ENCODE measurements at regions not wholly inside any gene's neighbourhood (a gene's known extent, or its start where the extent isn't known, plus 50 kb on each side); places are given as distances from the start of the nearest gene placed in this dataset.

DNA sequence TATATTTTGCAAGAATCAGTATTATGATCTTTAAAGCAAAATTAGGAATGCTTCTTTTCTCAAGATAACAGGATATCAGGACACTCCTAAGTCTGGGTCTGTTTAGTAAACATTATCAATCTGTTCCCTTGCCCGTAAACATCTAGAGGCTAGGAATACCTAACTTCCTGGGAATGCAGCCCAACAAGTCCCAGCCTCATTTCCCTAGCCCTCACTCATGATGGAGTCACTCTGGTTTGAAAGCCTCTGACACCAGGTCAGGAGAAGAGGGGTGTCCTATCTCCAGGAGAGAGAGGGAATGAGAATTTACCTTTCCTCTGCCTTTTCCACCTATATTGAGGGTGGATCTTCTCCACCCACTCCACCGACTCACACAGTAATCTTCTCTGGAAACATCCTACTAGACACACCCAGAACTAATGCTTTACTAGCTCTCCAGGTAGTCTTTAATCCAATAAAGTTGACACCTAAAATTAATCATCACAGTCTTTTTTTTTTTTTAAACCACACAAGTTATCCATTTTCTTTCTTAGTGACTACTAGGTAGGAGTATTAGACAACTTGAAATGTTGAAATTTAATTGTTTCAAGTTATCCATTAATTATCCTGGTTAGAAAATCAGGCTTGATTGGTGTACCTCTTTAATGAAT lies 659.3 kb downstream of the USP25 start:
- TF ChIP-seq, protein P1, sequence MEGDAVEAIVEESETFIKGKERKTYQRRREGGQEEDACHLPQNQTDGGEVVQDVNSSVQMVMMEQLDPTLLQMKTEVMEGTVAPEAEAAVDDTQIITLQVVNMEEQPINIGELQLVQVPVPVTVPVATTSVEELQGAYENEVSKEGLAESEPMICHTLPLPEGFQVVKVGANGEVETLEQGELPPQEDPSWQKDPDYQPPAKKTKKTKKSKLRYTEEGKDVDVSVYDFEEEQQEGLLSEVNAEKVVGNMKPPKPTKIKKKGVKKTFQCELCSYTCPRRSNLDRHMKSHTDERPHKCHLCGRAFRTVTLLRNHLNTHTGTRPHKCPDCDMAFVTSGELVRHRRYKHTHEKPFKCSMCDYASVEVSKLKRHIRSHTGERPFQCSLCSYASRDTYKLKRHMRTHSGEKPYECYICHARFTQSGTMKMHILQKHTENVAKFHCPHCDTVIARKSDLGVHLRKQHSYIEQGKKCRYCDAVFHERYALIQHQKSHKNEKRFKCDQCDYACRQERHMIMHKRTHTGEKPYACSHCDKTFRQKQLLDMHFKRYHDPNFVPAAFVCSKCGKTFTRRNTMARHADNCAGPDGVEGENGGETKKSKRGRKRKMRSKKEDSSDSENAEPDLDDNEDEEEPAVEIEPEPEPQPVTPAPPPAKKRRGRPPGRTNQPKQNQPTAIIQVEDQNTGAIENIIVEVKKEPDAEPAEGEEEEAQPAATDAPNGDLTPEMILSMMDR (IDR thresholded peaks at IDR 0.05; ENCODE audit: insufficient read depth, low read length) = no peak
- no peak for DNase-seq (ENCODE audit: low read depth)
- H3K4me3 ChIP-seq (ENCODE audit: low read depth, low read length) = no peak overlapping the region

DNA sequence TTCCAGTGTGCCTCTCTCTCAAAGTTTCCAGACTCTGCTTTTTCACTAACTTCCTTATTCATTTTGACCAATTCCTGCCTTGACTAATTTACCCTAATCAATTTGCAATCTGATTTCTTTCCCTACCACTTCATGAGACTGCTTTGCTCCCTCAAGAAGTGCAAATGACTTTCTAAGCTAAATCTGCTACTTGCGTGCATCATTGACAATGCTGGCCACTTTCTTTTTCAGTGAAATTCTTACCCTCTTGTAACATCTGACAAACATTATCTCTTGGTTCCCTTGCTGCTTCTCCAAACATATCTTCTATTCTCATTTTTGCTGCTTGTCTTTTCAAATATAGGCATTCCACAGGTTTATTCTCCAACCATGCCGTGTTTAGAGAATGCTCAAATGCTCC lies 659.9 kb downstream of the USP25 start:
- TF ChIP-seq, protein P1 (IDR thresholded peaks at IDR 0.05; ENCODE audit: insufficient read depth, low read length) = no peak
- DNase-seq (ENCODE audit: low read depth) = no peak
- no peak overlapping the region for H3K4me3 ChIP-seq (ENCODE audit: low read depth, low read length)

DNA sequence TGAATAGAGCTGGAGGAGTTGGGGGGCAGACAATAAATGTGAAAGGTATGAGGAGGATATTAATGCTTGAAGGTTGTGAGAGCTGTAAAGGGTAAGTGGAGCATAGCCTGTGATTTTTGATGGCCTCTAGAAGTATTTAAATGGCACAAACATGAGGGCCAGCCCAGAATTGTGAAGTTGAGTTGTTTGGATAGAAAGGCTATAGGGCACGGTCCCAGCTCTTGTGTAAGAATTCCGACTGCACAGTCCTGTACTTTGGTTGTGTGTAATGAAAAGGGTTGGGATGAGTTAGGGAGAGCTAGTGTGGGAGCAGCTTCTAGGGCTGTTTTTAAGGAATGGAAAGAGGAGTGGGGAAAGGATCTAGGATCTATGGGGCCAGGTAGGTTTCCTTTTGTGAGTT lies 665.5 kb downstream of the USP25 start:
- no peak overlapping the region for H3K4me3 ChIP-seq (ENCODE audit: low read depth, low read length)
- TF ChIP-seq, protein P1 (IDR thresholded peaks at IDR 0.05; ENCODE audit: insufficient read depth, low read length) = no peak
- no peak for DNase-seq (ENCODE audit: low read depth)

DNA sequence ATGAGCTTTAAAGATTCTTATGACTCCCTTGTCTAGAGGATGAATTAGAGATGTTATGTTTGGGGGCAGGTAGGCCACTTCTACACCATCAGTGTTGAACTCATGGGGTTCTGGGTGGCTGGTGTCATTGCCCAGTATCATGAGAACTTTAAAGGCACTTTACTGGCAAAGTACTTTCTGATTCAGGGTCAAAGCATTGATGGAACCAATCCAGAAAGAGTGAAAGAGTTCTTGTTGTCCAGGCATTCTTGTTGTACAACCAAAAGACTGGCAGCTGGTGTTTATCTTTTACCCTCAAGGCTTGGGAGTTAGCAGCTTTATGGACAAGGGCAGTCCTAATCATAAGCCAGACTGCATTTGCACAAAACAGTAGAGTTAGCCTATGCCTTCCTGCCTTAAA lies 673.0 kb downstream of the USP25 start:
- DNase-seq (ENCODE audit: low read depth) = peak; percentile 5
- TF ChIP-seq, protein P1 (IDR thresholded peaks at IDR 0.05; ENCODE audit: insufficient read depth, low read length) = no peak
- no peak overlapping the region for H3K4me3 ChIP-seq (ENCODE audit: low read depth, low read length)

DNA sequence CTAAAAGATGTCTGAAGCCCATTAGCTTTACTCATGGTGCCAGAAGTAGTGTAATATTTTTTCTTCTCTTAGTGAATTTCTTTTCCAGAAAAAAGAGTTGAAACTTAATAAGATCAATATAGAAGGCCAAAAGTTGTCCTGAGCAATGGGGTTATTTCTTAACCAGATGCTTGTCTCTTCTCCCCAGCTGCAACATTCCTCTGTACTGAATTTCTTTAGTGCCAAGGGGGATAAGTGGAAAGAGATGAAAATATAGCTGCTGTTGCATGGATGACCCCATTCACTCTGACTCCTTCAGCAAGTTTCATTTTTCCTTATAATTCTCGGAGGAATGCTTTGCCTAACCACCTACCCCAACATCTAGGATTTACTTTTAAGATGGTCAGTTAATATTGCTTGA lies 675.0 kb downstream of the USP25 start:
- H3K4me3 ChIP-seq (ENCODE audit: low read depth, low read length) = no peak overlapping the region
- no peak for DNase-seq (ENCODE audit: low read depth)
- TF ChIP-seq, protein P1 (IDR thresholded peaks at IDR 0.05; ENCODE audit: insufficient read depth, low read length) = no peak

DNA sequence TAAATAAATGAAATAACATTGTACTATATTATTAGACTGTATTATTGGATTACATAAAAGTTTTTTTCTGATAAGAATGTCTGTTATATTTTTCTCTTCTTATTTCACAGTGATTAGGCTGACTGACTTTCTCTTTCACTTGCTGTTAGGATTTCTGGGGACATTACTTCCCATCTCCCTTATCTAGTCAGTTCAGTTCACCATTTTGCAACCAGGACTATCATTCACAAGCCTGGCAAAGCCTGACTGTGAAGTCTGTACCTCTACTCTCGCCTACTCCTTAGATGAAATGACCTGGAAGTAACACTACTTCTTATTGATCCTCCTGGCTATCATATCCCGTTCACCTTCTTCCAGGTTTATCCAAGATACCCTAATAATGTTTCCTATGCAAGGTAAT lies 676.6 kb downstream of the USP25 start:
- no peak for DNase-seq (ENCODE audit: low read depth)
- TF ChIP-seq, protein P1 (IDR thresholded peaks at IDR 0.05; ENCODE audit: insufficient read depth, low read length) = no peak
- H3K4me3 ChIP-seq (ENCODE audit: low read depth, low read length) = no peak overlapping the region
